Astrocyte (in vitro differentiated cells and primary cell): ENCODE measurements at regions not wholly inside any gene's neighbourhood (a gene's known extent, or its start where the extent isn't known, plus 50 kb on each side); places are given as distances from the start of the nearest gene placed in this dataset.

ENCODE experiments used
- CTCF ChIP-seq: IDR thresholded peaks from 2 replicates; pipeline ENCODE4 v1.5.1; 2011; ENCODE audit warnings: low read depth, mild to moderate bottlenecking, inconsistent platforms, low read length, moderate library complexity; ENCODE audit not compliant: insufficient read depth
- EZH2 ChIP-seq: IDR thresholded peaks from 2 replicates; pipeline ENCODE4 v1.6.1; 2012; ENCODE audit warnings: mild to moderate bottlenecking, low read length, inconsistent platforms; ENCODE audit not compliant: insufficient read depth

- TF ChIP-seq CTCF (no peak), EZH2 (no peak)
Observed at GRCh38 chr2:225993430-225993829, 593.9 kb downstream of the NYAP2 start.
